ENCODE measurements at regions not wholly inside any gene's neighbourhood (a gene's known extent, or its start where the extent isn't known, plus 50 kb on each side); places are given as distances from the start of the nearest gene placed in this dataset.

GRCh38 chr3:161156936-161157335, 51.8 kb upstream of the B3GALNT1 start:
- intact Hi-C loops (cut with DNase I; ENCODE audit: low total_unique reads), result loop anchor here (5.0 kb wide), 1 partner anchor 505 kb away; no protein-coding TSS in a partner anchor
- 93% methylated on average over 5 of the region's 5 CpGs for WGBS, 2 donors
- DNase-seq (ENCODE audit: low spot score in 2 of 2), result no peak
- H3K4me3 ChIP-seq (ENCODE audit: low read depth, poor library complexity, severe bottlenecking), result no peak overlapping the region
- TF ChIP-seq POLR2A (IDR thresholded peaks at IDR 0.05), result no peak
- TF ChIP-seq CTCF (IDR thresholded peaks at IDR 0.05), result no peak

- no peak for TF ChIP-seq POLR2A (IDR thresholded peaks at IDR 0.05)
- TF ChIP-seq CTCF (IDR thresholded peaks at IDR 0.05), result no peak
- 96% methylated on average over 20 of the region's 20 CpGs for WGBS, 2 donors
- DNase-seq (ENCODE audit: low spot score in 2 of 2), result no peak
- intact Hi-C loops (cut with DNase I; ENCODE audit: low total_unique reads), result no loop called here
- no peak overlapping the region for H3K4me3 ChIP-seq (ENCODE audit: low read depth, poor library complexity, severe bottlenecking)
These were observed 56.5 kb upstream of the B3GALNT1 start for GRCh38 chr3:161161603-161162002.

- TF ChIP-seq CTCF (IDR thresholded peaks at IDR 0.05), result no peak
- TF ChIP-seq POLR2A (IDR thresholded peaks at IDR 0.05), result no peak
- H3K4me3 ChIP-seq (ENCODE audit: low read depth, poor library complexity, severe bottlenecking), result no peak overlapping the region
- intact Hi-C loops (cut with DNase I; ENCODE audit: low total_unique reads), result no loop called here
- WGBS, 2 donors, result 6 to 18% methylated on average over 1 of the region's 1 CpG
- no peak for DNase-seq (ENCODE audit: low spot score in 2 of 2)
These were observed 57.8 kb upstream of the NMD3 start for GRCh38 chr3:161163297-161163696.

- intact Hi-C loops (cut with DNase I; ENCODE audit: low total_unique reads), result no loop called here
- 98% methylated on average over 4 of the region's 4 CpGs for WGBS, 2 donors
- H3K4me3 ChIP-seq (ENCODE audit: low read depth, poor library complexity, severe bottlenecking), result no peak overlapping the region
- TF ChIP-seq CTCF (IDR thresholded peaks at IDR 0.05) (no peak), POLR2A (IDR thresholded peaks at IDR 0.05) (no peak)
- DNase-seq (ENCODE audit: low spot score in 2 of 2), result no peak
These were observed 55.1 kb upstream of the NMD3 start for GRCh38 chr3:161166051-161166450.

GRCh38 chr3:161171113-161171512, 50.0 kb upstream of the NMD3 start:
- H3K4me3 ChIP-seq (ENCODE audit: low read depth, poor library complexity, severe bottlenecking), result no peak overlapping the region
- TF ChIP-seq CTCF (IDR thresholded peaks at IDR 0.05) (no peak), POLR2A (IDR thresholded peaks at IDR 0.05) (no peak)
- intact Hi-C loops (cut with DNase I; ENCODE audit: low total_unique reads), result no loop called here
- peak; percentile 58 to 88 for DNase-seq (ENCODE audit: low spot score in 2 of 2)
- 37 to 42% methylated on average over 2 of the region's 2 CpGs for WGBS, 2 donors

Measured in lower leg skin (tissue), 4 donors.